H1 (cell line): ENCODE measurements at regions not wholly inside any gene's neighbourhood (a gene's known extent, or its start where the extent isn't known, plus 50 kb on each side); places are given as distances from the start of the nearest gene placed in this dataset.

Source experiments
- CTCF ChIA-PET: fragments of 300-600 bp; sonication (Branson Sonifier 250); formaldehyde crosslinking; loops from one replicate; lab custom pipeline; 2021; ENCODE audit not compliant: partially characterized antibody; lab: Charles Lee
- POLR2A ChIA-PET: fragments of 300-600 bp; sonication (Branson Sonifier 250); formaldehyde crosslinking; loops from one replicate; lab custom pipeline; 2021; ENCODE audit warnings: inconsistent platforms; ENCODE audit not compliant: partially characterized antibody; lab: Charles Lee
- DNase-seq, 2 experiments: peaks; one replicate each; pipeline versions ENCODE4 v3.0.0 to v3.0.0-alpha.2; 2010 to 2022; ENCODE audit warnings: low spot score in 2 of 2, low read depth in 1 of 2, mixed read lengths in 1 of 2
- FAIRE-seq: peaks from 2 replicates; lab custom pipeline; 2011; peaks lifted over from hg19 to GRCh38; lab: Jason Lieb, UNC
- H2AFZ ChIP-seq: 2 replicates; pipeline ENCODE4 v1.8.1; 2012; ENCODE audit warnings: low read length, inconsistent platforms
- H2AK5ac ChIP-seq: 2 replicates; pipeline ENCODE4 v1.6.1; 2013; ENCODE audit warnings: low read depth, low read length
- H2BK120ac ChIP-seq: replicated peaks from 2 replicates; pipeline ENCODE3; 2013; ENCODE audit warnings: low read depth, low read length, inconsistent platforms
- H2BK12ac ChIP-seq: 2 replicates; pipeline ENCODE4 v1.6.1; 2013; ENCODE audit warnings: low read depth, low read length
- H2BK15ac ChIP-seq: 2 replicates; pipeline ENCODE4 v1.6.1; 2013; ENCODE audit warnings: low read length
- H2BK20ac ChIP-seq: 2 replicates; pipeline ENCODE4 v1.6.1; 2013; ENCODE audit warnings: low read length
- H2BK5ac ChIP-seq: 2 replicates; pipeline ENCODE4 v1.6.1; 2013; ENCODE audit warnings: low read depth, low read length
- H3K14ac ChIP-seq: 2 replicates; pipeline ENCODE4 v1.6.1; 2013; ENCODE audit warnings: inconsistent platforms; ENCODE audit not compliant: insufficient read length
- H3K18ac ChIP-seq: 2 replicates; pipeline ENCODE4 v1.6.1; 2013; ENCODE audit warnings: low read length; ENCODE audit errors: extremely low read depth
- H3K23ac ChIP-seq: 2 replicates; pipeline ENCODE4 v1.6.1; 2013; ENCODE audit warnings: inconsistent platforms; ENCODE audit not compliant: insufficient read length
- H3K23me2 ChIP-seq: 2 replicates; pipeline ENCODE4 v1.6.1; 2013; ENCODE audit warnings: low read depth, low read length
- H3K27ac ChIP-seq: 2 replicates; pipeline ENCODE4 v1.6.1; 2011; ENCODE audit warnings: low read depth, low read length, inconsistent platforms
- H3K27me3 ChIP-seq, 4 experiments: replicated peaks in 1 of 4; 1 replicate in 1 of 4; 2 replicates in 3 of 4; pipeline versions ENCODE4 v1.6.1 to v1.8.1; 2011 to 2013; ENCODE audit warnings: low read length in 3 of 4, mild to moderate bottlenecking in 3 of 4, inconsistent platforms in 2 of 4, mixed read lengths in 2 of 4, moderate library complexity in 1 of 4; ENCODE audit not compliant: control insufficient read depth in 3 of 4, insufficient read depth in 3 of 4; ENCODE audit errors: extremely low read depth in 1 of 4
- H3K36me3 ChIP-seq, 4 experiments: 2 replicates each; pipeline versions ENCODE4 v1.6.1 to v1.8.1; 2011 to 2013; ENCODE audit warnings: mild to moderate bottlenecking in 4 of 4, low read length in 3 of 4, moderate library complexity in 2 of 4, control low read depth in 1 of 4, inconsistent platforms in 1 of 4; ENCODE audit not compliant: insufficient read depth in 4 of 4, control insufficient read depth in 2 of 4
- H3K4ac ChIP-seq: replicated peaks from 2 replicates; pipeline ENCODE3; 2013; ENCODE audit warnings: low read length, low read depth, mixed read lengths, inconsistent platforms; ENCODE audit not compliant: insufficient read length
- H3K4me1 ChIP-seq, 4 experiments: replicated peaks in 1 of 4; 1 replicate in 1 of 4; 2 replicates in 3 of 4; pipeline versions ENCODE4 v1.6.1 to v1.8.1; 2011 to 2013; ENCODE audit warnings: low read length in 3 of 4, inconsistent platforms in 2 of 4, mixed read lengths in 1 of 4; ENCODE audit not compliant: insufficient read depth in 4 of 4, control insufficient read depth in 3 of 4
- H3K4me2 ChIP-seq, 2 experiments: 2 replicates each; pipeline versions ENCODE4 v1.6.1 to v1.8.1; 2011 to 2013; ENCODE audit warnings: low read depth in 2 of 2, low read length in 2 of 2, control low read depth in 1 of 2, inconsistent platforms in 1 of 2, mild to moderate bottlenecking in 1 of 2; ENCODE audit not compliant: insufficient read depth in 1 of 2
- H3K4me3 ChIP-seq, 4 experiments: fragments of 200-600, 300-600 bp in 1 of 4; sonication (generic), shearing (Covaris generic), sonication (Bioruptor Twin) in 1 of 4; 2 replicates each; pipeline versions ENCODE4 v1.5.1 to v1.8.1; 2011 to 2016; ENCODE audit warnings: low read length in 4 of 4, low read depth in 3 of 4, control low read depth in 2 of 4, inconsistent platforms in 2 of 4, mild to moderate bottlenecking in 2 of 4, mixed read lengths in 1 of 4, moderate library complexity in 1 of 4; ENCODE audit not compliant: insufficient read depth in 2 of 4; ENCODE audit errors: extremely low read depth in 1 of 4
- H3K56ac ChIP-seq: replicated peaks from 2 replicates; pipeline ENCODE3; 2013; ENCODE audit warnings: low read depth, mild to moderate bottlenecking, mixed read lengths, low read length, inconsistent platforms; ENCODE audit not compliant: insufficient read length
- H3K79me1 ChIP-seq: 2 replicates; pipeline ENCODE4 v1.6.1; 2013; ENCODE audit warnings: low read depth, low read length, control low read depth
- H3K79me2 ChIP-seq, 2 experiments: 2 replicates each; pipeline versions ENCODE4 v1.6.1 to v1.8.1; 2012 to 2013; ENCODE audit warnings: low read length in 2 of 2, mild to moderate bottlenecking in 2 of 2, inconsistent platforms in 1 of 2; ENCODE audit not compliant: insufficient read depth in 2 of 2, control insufficient read depth in 1 of 2
- H3K9ac ChIP-seq, 4 experiments: replicated peaks in 1 of 4; 1 replicate in 1 of 4; 2 replicates in 3 of 4; pipeline versions ENCODE4 v1.6.1 to v1.8.1; 2011 to 2013; ENCODE audit warnings: low read depth in 3 of 4, low read length in 3 of 4, control low read depth in 2 of 4, mild to moderate bottlenecking in 2 of 4, moderate library complexity in 2 of 4, inconsistent platforms in 1 of 4; ENCODE audit errors: extremely low read depth in 1 of 4
- H3K9me3 ChIP-seq, 2 experiments: 2 replicates each; pipeline versions ENCODE4 v1.6.1 to v1.8.1; 2012 to 2013; ENCODE audit warnings: mild to moderate bottlenecking in 2 of 2, moderate library complexity in 2 of 2, control low read depth in 1 of 2, inconsistent platforms in 1 of 2, low read depth in 1 of 2, low read length in 1 of 2, mixed read lengths in 1 of 2; ENCODE audit not compliant: insufficient read depth in 2 of 2
- H4K20me1 ChIP-seq, 2 experiments: replicated peaks in 1 of 2; 2 replicates each; pipeline versions ENCODE3 to v1.8.1; 2011 to 2013; ENCODE audit warnings: inconsistent platforms in 2 of 2, low read length in 2 of 2, mild to moderate bottlenecking in 1 of 2; ENCODE audit not compliant: insufficient read depth in 2 of 2, control insufficient read depth in 1 of 2
- H4K5ac ChIP-seq: 2 replicates; pipeline ENCODE4 v1.6.1; 2013; ENCODE audit warnings: low read length, low read depth, mixed read lengths, inconsistent platforms; ENCODE audit not compliant: insufficient read length
- H4K8ac ChIP-seq: 2 replicates; pipeline ENCODE4 v1.8.0; 2013; ENCODE audit warnings: mild to moderate bottlenecking, moderate library complexity, low read length, inconsistent platforms; ENCODE audit not compliant: insufficient read depth; ENCODE audit errors: extremely low read depth
- H4K91ac ChIP-seq: replicated peaks from 2 replicates; pipeline ENCODE3; 2013; ENCODE audit warnings: low read length, mixed read lengths, inconsistent platforms; ENCODE audit not compliant: insufficient read length
- ATF2 ChIP-seq: IDR thresholded peaks from 2 replicates; pipeline ENCODE4 v1.6.1; 2012; ENCODE audit warnings: low read length, inconsistent platforms
- CHD1 ChIP-seq: IDR thresholded peaks from 2 replicates; pipeline ENCODE4 v1.6.1; 2012; ENCODE audit warnings: low read depth, low read length, improper control_type of control experiment
- CTBP2 ChIP-seq: IDR thresholded peaks from 2 replicates; pipeline ENCODE4 v1.7.0; 2011; ENCODE audit warnings: borderline replicate concordance, mild to moderate bottlenecking, moderate library complexity, mixed read lengths, low read length; ENCODE audit not compliant: insufficient read depth, insufficient read length
- GABPA ChIP-seq: IDR thresholded peaks from 2 replicates; pipeline ENCODE4 v1.6.1; 2011; ENCODE audit warnings: mild to moderate bottlenecking, low read length, moderate library complexity, borderline replicate concordance; ENCODE audit not compliant: insufficient read depth
- JUND ChIP-seq: IDR thresholded peaks from 2 replicates; pipeline ENCODE4 v1.6.1; 2011; ENCODE audit warnings: mild to moderate bottlenecking, improper control_type of control experiment, low read length
- KDM5A ChIP-seq: fragments of 200-600 bp; IDR thresholded peaks from 2 replicates; pipeline ENCODE4 v1.7.1; 2012; ENCODE audit warnings: mild to moderate bottlenecking, low read length, inconsistent platforms, mixed read lengths
- SP4 ChIP-seq: IDR thresholded peaks from 2 replicates; pipeline ENCODE4 v1.6.1; 2012; ENCODE audit warnings: low read length, inconsistent platforms
- TAF7 ChIP-seq: optimal IDR thresholded peaks from 2 replicates; pipeline ENCODE3; 2011; ENCODE audit warnings: low read depth, mild to moderate bottlenecking, inconsistent platforms, low read length, moderate library complexity, borderline replicate concordance
- TCF12 ChIP-seq: IDR thresholded peaks from 2 replicates; pipeline ENCODE4 v1.6.1; 2011; ENCODE audit warnings: low read depth, mild to moderate bottlenecking, low read length
- USF2 ChIP-seq: IDR thresholded peaks from 2 replicates; pipeline ENCODE4 v1.6.1; 2011; ENCODE audit warnings: low read length, improper control_type of control experiment
- WGBS, 2 experiments: shearing (Covaris generic) in 1 of 2; methylation state at CpG; one replicate each; pipeline versions ENCODE4 v1.1.6 to v1.1.7; 2013 to 2015; ENCODE audit warnings: low lambda C conversion rate in 2 of 2, mixed read lengths in 2 of 2, inconsistent platforms in 1 of 2, low coverage in 1 of 2, missing lambda C conversion rate in 1 of 2; ENCODE audit not compliant: insufficient replicate concordance in 2 of 2, insufficient coverage in 1 of 2, insufficient read length in 1 of 2; ENCODE audit errors: extremely low coverage in 1 of 2, missing lambda C conversion rate in 1 of 2; 5-methylcytosine and 5-hydroxymethylcytosine counted together
- TF ChIP-seq, protein P1 (sequence below): IDR thresholded peaks from 2 replicates; pipeline ENCODE4 v1.6.1; 2012; ENCODE audit warnings: inconsistent platforms

DNA sequence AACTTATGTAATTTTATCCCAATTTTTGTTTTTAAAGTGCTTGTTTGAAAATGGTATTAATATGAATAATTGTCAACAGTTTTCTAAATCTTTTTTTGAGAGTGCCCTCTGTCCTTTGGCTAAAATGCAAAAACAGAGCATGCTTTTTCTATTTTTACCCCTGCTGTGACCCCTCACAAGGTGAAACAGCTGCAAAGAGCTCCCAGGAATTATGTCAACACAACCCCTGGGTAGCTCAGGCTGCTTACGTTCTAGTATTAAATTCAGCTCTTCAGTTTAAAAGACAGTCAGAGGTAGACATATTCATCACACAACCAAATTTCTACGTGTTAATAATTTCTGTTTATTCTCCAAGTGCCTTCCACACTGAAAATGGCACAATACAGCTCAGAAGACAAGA lies 367.5 kb downstream of the PRDM5 start:
- Histone ChIP-seq H3K23me2 (no peaks in the 10 kb centered on the region), H2BK15ac (no peak overlapping the region), H3K4ac (no peak overlapping the region), H3K56ac (no peak overlapping the region), H3K4me2 (no peak overlapping the region), H4K20me1 (no peaks in the 10 kb centered on the region), H4K5ac (no peak overlapping the region), H2AK5ac (no peak overlapping the region), H3K9ac (no peak overlapping the region), H3K27me3 (no peaks in the 10 kb centered on the region), H3K4me3 (no peak overlapping the region), H3K18ac (no peak overlapping the region), H4K91ac (no peak overlapping the region), H3K14ac (no peak overlapping the region), H4K8ac (no peak overlapping the region), H2BK120ac (no peak overlapping the region), H2BK12ac (no peak overlapping the region), H3K9me3 (no peaks in the 10 kb centered on the region), H3K23ac (no peak overlapping the region), H3K4me1 (peaks cover 0 to 9% (median 4%) of the 10 kb centered on the region in 4 experiments; a peak in 2 of 7 replicates), H2BK20ac (no peak overlapping the region), H2AFZ (no peak overlapping the region), H3K27ac (no peak overlapping the region), H3K79me1 (no peaks in the 10 kb centered on the region), H3K36me3 (no peaks in the 10 kb centered on the region), H2BK5ac (no peak overlapping the region), H3K79me2 (no peaks in the 10 kb centered on the region)
- POLR2A ChIA-PET: no interaction called here
- no peak for DNase-seq
- WGBS, 2 experiments: 39% methylated on average over 2 of the region's 2 CpGs; no CpG with 5 or more reads in 1 of the 2 experiments
- FAIRE-seq: no peak
- CTCF ChIA-PET: interaction anchor here (0.6 kb wide), 2 partner anchors 9 to 34 kb away, joined by 3 read pairs; no protein-coding TSS in a partner anchor
- no peak for TF ChIP-seq USF2
- no peak for TF ChIP-seq TCF12
- no peak for TF ChIP-seq GABPA
- TF ChIP-seq ATF2: no peak
- no peak for TF ChIP-seq CTBP2
- TF ChIP-seq JUND: no peak
- TF ChIP-seq SP4: no peak
- no peak for TF ChIP-seq TAF7
- no peak for TF ChIP-seq CHD1
- TF ChIP-seq, protein P1, sequence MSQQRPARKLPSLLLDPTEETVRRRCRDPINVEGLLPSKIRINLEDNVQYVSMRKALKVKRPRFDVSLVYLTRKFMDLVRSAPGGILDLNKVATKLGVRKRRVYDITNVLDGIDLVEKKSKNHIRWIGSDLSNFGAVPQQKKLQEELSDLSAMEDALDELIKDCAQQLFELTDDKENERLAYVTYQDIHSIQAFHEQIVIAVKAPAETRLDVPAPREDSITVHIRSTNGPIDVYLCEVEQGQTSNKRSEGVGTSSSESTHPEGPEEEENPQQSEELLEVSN: no peak
- TF ChIP-seq KDM5A: no peak
